Thymus (tissue), 11 donors: ENCODE measurements at regions not wholly inside any gene's neighbourhood (a gene's known extent, or its start where the extent isn't known, plus 50 kb on each side); places are given as distances from the start of the nearest gene placed in this dataset.

ENCODE experiments used
- DNase-seq, 9 donors: peaks; one replicate each; pipeline ENCODE4 v3.0.0-alpha.2; 2013; ENCODE audit warnings: low spot score in 9 of 9, low read depth in 6 of 9, missing footprints in 1 of 9
- H3K27ac ChIP-seq, 2 donors: one replicate each; pipeline ENCODE4 v1.5.1; 2013; ENCODE audit warnings: control low read depth in 1 of 2, low read depth in 1 of 2, low read length in 1 of 2, mild to moderate bottlenecking in 1 of 2, moderate library complexity in 1 of 2
- H3K27me3 ChIP-seq, 2 donors: one replicate each; pipeline ENCODE4 v1.5.1; 2013; ENCODE audit warnings: low read length in 1 of 2; ENCODE audit not compliant: control insufficient read depth in 2 of 2, insufficient read depth in 1 of 2
- H3K36me3 ChIP-seq, 2 donors: one replicate each; pipeline ENCODE4 v1.5.1; 2013; ENCODE audit warnings: low read length in 1 of 2, mild to moderate bottlenecking in 1 of 2, moderate library complexity in 1 of 2; ENCODE audit not compliant: control insufficient read depth in 2 of 2, insufficient read depth in 2 of 2
- H3K4me1 ChIP-seq, 2 donors: one replicate each; pipeline ENCODE4 v1.5.1; 2013; ENCODE audit warnings: low read length in 2 of 2; ENCODE audit not compliant: control insufficient read depth in 2 of 2, insufficient read depth in 2 of 2
- H3K4me3 ChIP-seq, 2 donors: one replicate each; pipeline ENCODE4 v1.5.1; 2013; ENCODE audit warnings: low read length in 2 of 2, control low read depth in 1 of 2, mild to moderate bottlenecking in 1 of 2
- H3K9me3 ChIP-seq, 2 donors: one replicate each; pipeline ENCODE4 v1.5.1; 2013; ENCODE audit warnings: low read length in 1 of 2, mild to moderate bottlenecking in 1 of 2; ENCODE audit not compliant: control insufficient read depth in 2 of 2, insufficient read depth in 1 of 2
- WGBS: extraction: QIAGEN DNeasy Blood & Tissue Kit; methylation state at CpG from one replicate; pipeline ENCODE4 v1.1.7; 2013; 5-methylcytosine and 5-hydroxymethylcytosine counted together
- donor health status: healthy.

GRCh38 chr5:33068786-33069185 lies 357.7 kb downstream of the NPR3 start:
- no peak for DNase-seq
- Histone ChIP-seq H3K27me3 (no peaks in the 10 kb centered on the region), H3K9me3 (no peaks in the 10 kb centered on the region), H3K4me3 (no peak overlapping the region), H3K27ac (no peak overlapping the region), H3K36me3 (no peaks in the 10 kb centered on the region), H3K4me1 (no peaks in the 10 kb centered on the region)
- WGBS, result 95% methylated on average over 1 of the region's 1 CpG

GRCh38 chr5:33072296-33072695 lies 361.2 kb downstream of the NPR3 start:
- Histone ChIP-seq H3K9me3 (no peaks in the 10 kb centered on the region), H3K4me1 (no peaks in the 10 kb centered on the region), H3K27ac (no peak overlapping the region), H3K36me3 (no peaks in the 10 kb centered on the region), H3K27me3 (no peaks in the 10 kb centered on the region), H3K4me3 (no peak overlapping the region)
- 93% methylated on average over 4 of the region's 4 CpGs for WGBS
- no peak for DNase-seq

- WGBS, result 97% methylated on average over 2 of the region's 2 CpGs
- Histone ChIP-seq H3K4me1 (no peaks in the 10 kb centered on the region), H3K4me3 (no peak overlapping the region), H3K9me3 (no peaks in the 10 kb centered on the region), H3K36me3 (no peaks in the 10 kb centered on the region), H3K27ac (no peak overlapping the region), H3K27me3 (no peaks in the 10 kb centered on the region)
- no peak for DNase-seq
Measured at GRCh38 chr5:33072726-33073125, 361.6 kb downstream of the NPR3 start.

- DNase-seq, result no peak
- no peaks in the 10 kb centered on the region for H3K4me1 ChIP-seq
- 96% methylated on average over 3 of the region's 3 CpGs for WGBS
Measured at GRCh38 chr5:33073881-33074327, 362.8 kb downstream of the NPR3 start.

GRCh38 chr5:33074548-33074947 lies 363.4 kb downstream of the NPR3 start:
- DNase-seq, result no peak
- 96% methylated on average over 3 of the region's 3 CpGs for WGBS
- Histone ChIP-seq H3K27me3 (no peaks in the 10 kb centered on the region), H3K36me3 (no peaks in the 10 kb centered on the region), H3K9me3 (no peaks in the 10 kb centered on the region), H3K4me3 (no peak overlapping the region), H3K27ac (no peak overlapping the region), H3K4me1 (no peaks in the 10 kb centered on the region)

More at GRCh38 chr5:33073881-33074327, 362.8 kb downstream of the NPR3 start:
- H3K27me3 ChIP-seq, result no peaks in the 10 kb centered on the region
- H3K4me3 ChIP-seq, result no peak overlapping the region
- H3K36me3 ChIP-seq, result no peaks in the 10 kb centered on the region
- no peaks in the 10 kb centered on the region for H3K9me3 ChIP-seq
- no peak overlapping the region for H3K27ac ChIP-seq

GRCh38 chr5:33075731-33076130 lies 364.6 kb downstream of the NPR3 start:
- no peak for DNase-seq
- WGBS, result 49% methylated on average over 2 of the region's 2 CpGs
- H3K9me3 ChIP-seq, result no peaks in the 10 kb centered on the region
- H3K36me3 ChIP-seq, result no peaks in the 10 kb centered on the region
- no peak overlapping the region for H3K27ac ChIP-seq
- no peaks in the 10 kb centered on the region for H3K4me1 ChIP-seq
- no peaks in the 10 kb centered on the region for H3K27me3 ChIP-seq
- no peak overlapping the region for H3K4me3 ChIP-seq

- Histone ChIP-seq H3K27me3 (no peaks in the 10 kb centered on the region), H3K27ac (no peak overlapping the region), H3K9me3 (no peaks in the 10 kb centered on the region), H3K36me3 (no peaks in the 10 kb centered on the region), H3K4me1 (no peaks in the 10 kb centered on the region), H3K4me3 (no peak overlapping the region)
- no peak for DNase-seq
Measured at GRCh38 chr5:33079548-33079947, 361.2 kb upstream of the TARS1 start.

GRCh38 chr5:33080287-33080686 lies 360.5 kb upstream of the TARS1 start:
- WGBS, result 76% methylated on average over 4 of the region's 4 CpGs
- Histone ChIP-seq H3K27me3 (no peaks in the 10 kb centered on the region), H3K4me1 (no peaks in the 10 kb centered on the region), H3K36me3 (no peaks in the 10 kb centered on the region), H3K4me3 (no peak overlapping the region), H3K27ac (no peak overlapping the region), H3K9me3 (no peaks in the 10 kb centered on the region)
- DNase-seq, result no peak

- 95% methylated on average over 2 of the region's 2 CpGs for whole genome bisulfite sequencing
- Histone ChIP-seq H3K9me3 (peaks cover 0 to 4% of the 10 kb centered on the region in 2 donors), H3K36me3 (no peaks in the 10 kb centered on the region), H3K27ac (no peak overlapping the region), H3K4me1 (no peaks in the 10 kb centered on the region), H3K4me3 (no peak overlapping the region), H3K27me3 (no peaks in the 10 kb centered on the region)
- no peak for DNase-seq
Measured at GRCh38 chr5:33088176-33088575, 352.6 kb upstream of the TARS1 start.
